AG09309 (cell line): ENCODE measurements at regions not wholly inside any gene's neighbourhood (a gene's known extent, or its start where the extent isn't known, plus 50 kb on each side); places are given as distances from the start of the nearest gene placed in this dataset.
"Not testable (repeated sequence)": the region's sequence is repeated elsewhere in the genome, so short reads cannot be mapped to it uniquely, and the experiment has no call there.

Experiments used
- DNase-seq: peaks from one replicate; pipeline ENCODE4 v3.0.0-alpha.2; 2010; ENCODE audit warnings: low read depth
- H3K4me3 ChIP-seq: 2 replicates; pipeline ENCODE4 v1.5.1; 2011; ENCODE audit warnings: mild to moderate bottlenecking, low read depth, low read length, moderate library complexity; ENCODE audit not compliant: control insufficient read depth
- CTCF ChIP-seq: IDR thresholded peaks from 2 replicates; pipeline ENCODE4 v1.5.1; 2011; ENCODE audit warnings: mild to moderate bottlenecking, low read depth, low read length, inconsistent platforms; ENCODE audit not compliant: insufficient read depth, control insufficient read depth; ENCODE audit errors: missing control alignments

GRCh38 chr6:155762649-155763048 is 307.0 kb upstream of the NOX3 start:
- no peak for DNase-seq
- H3K4me3 ChIP-seq = no peak overlapping the region
- no peak for TF ChIP-seq CTCF

- DNase-seq = no peak
- TF ChIP-seq CTCF = no peak
- H3K4me3 ChIP-seq = no peak overlapping the region
Measured at GRCh38 chr6:155755452-155755851, 299.8 kb upstream of the NOX3 start.

- H3K4me3 ChIP-seq, DNase-seq: not testable (repeated sequence)
Measured at GRCh38 chr6:155748778-155749177, 293.1 kb upstream of the NOX3 start.

GRCh38 chr6:155747491-155747890 is 291.9 kb upstream of the NOX3 start:
- no peak for DNase-seq
- no peak for TF ChIP-seq CTCF
- no peak overlapping the region for H3K4me3 ChIP-seq

GRCh38 chr6:155740781-155741399 is 285.3 kb upstream of the NOX3 start:
- H3K4me3 ChIP-seq = no peak overlapping the region
- no peak for TF ChIP-seq CTCF
- no peak for DNase-seq

GRCh38 chr6:155738602-155739105 is 283.0 kb upstream of the NOX3 start:
- no peak overlapping the region for H3K4me3 ChIP-seq
- no peak for TF ChIP-seq CTCF
- no peak for DNase-seq

- no peak for TF ChIP-seq CTCF
- H3K4me3 ChIP-seq = no peak overlapping the region
- no peak for DNase-seq
Measured at GRCh38 chr6:155717374-155717773, 261.7 kb upstream of the NOX3 start.
